ENCODE measurements at regions not wholly inside any gene's neighbourhood (a gene's known extent, or its start where the extent isn't known, plus 50 kb on each side); places are given as distances from the start of the nearest gene placed in this dataset.

GRCh38 chr6:71727632-71728294 is 158.6 kb upstream of the RIMS1 start:
- FAIRE-seq (no peak), DNase-seq (peak in 1 of 2 donors; percentile 14)
- Histone ChIP-seq H3K4me1 (ENCODE audit: control insufficient read depth in 3 of 3, insufficient read depth in 2 of 3, low read depth in 1 of 3, low read length in 2 of 3) (peaks cover 0 to 10% (median 0%) of the 10 kb centered on the region in 3 donors), H3K4me3 (ENCODE audit: low read depth in 1 of 3, low read length in 3 of 3) (no peak overlapping the region), H3K27me3 (ENCODE audit: control insufficient read depth in 3 of 3, insufficient read depth in 3 of 3, low read length in 3 of 3) (no peaks in the 10 kb centered on the region), H3K9me3 (ENCODE audit: control insufficient read depth in 2 of 2, insufficient read depth in 1 of 2, low read depth in 1 of 2, low read length in 1 of 2) (no peaks in the 10 kb centered on the region), H3K36me3 (ENCODE audit: control insufficient read depth in 3 of 3, insufficient read depth in 2 of 3, low read depth in 1 of 3, low read length in 3 of 3) (no peaks in the 10 kb centered on the region), H3K27ac (ENCODE audit: low read depth in 1 of 3, low read length in 2 of 3) (no peak overlapping the region)
- 26 to 45% (median 44%) methylated on average over 2 of the region's 2 CpGs for WGBS, 3 donors

GRCh38 chr6:71730284-71730683 is 156.1 kb upstream of the RIMS1 start:
- Histone ChIP-seq H3K27me3 (ENCODE audit: control insufficient read depth in 3 of 3, insufficient read depth in 3 of 3, low read length in 3 of 3) (no peaks in the 10 kb centered on the region), H3K4me1 (ENCODE audit: control insufficient read depth in 3 of 3, insufficient read depth in 2 of 3, low read depth in 1 of 3, low read length in 2 of 3) (peaks cover 0 to 3% (median 0%) of the 10 kb centered on the region in 3 donors), H3K36me3 (ENCODE audit: control insufficient read depth in 3 of 3, insufficient read depth in 2 of 3, low read depth in 1 of 3, low read length in 3 of 3) (no peaks in the 10 kb centered on the region), H3K27ac (ENCODE audit: low read depth in 1 of 3, low read length in 2 of 3) (no peak overlapping the region), H3K4me3 (ENCODE audit: low read depth in 1 of 3, low read length in 3 of 3) (no peak overlapping the region), H3K9me3 (ENCODE audit: control insufficient read depth in 2 of 2, insufficient read depth in 1 of 2, low read depth in 1 of 2, low read length in 1 of 2) (no peaks in the 10 kb centered on the region)
- FAIRE-seq = no peak
- DNase-seq = no peak
- WGBS, 3 donors = 75 to 89% (median 85%) methylated on average over 3 of the region's 3 CpGs

GRCh38 chr6:71733970-71734899 is 152.1 kb upstream of the RIMS1 start:
- Histone ChIP-seq H3K27me3 (ENCODE audit: control insufficient read depth in 3 of 3, insufficient read depth in 3 of 3, low read length in 3 of 3) (no peaks in the 10 kb centered on the region), H3K4me1 (ENCODE audit: control insufficient read depth in 3 of 3, insufficient read depth in 2 of 3, low read depth in 1 of 3, low read length in 2 of 3) (no peaks in the 10 kb centered on the region), H3K36me3 (ENCODE audit: control insufficient read depth in 3 of 3, insufficient read depth in 2 of 3, low read depth in 1 of 3, low read length in 3 of 3) (no peaks in the 10 kb centered on the region), H3K4me3 (ENCODE audit: low read depth in 1 of 3, low read length in 3 of 3) (no peak overlapping the region), H3K27ac (ENCODE audit: low read depth in 1 of 3, low read length in 2 of 3) (no peak overlapping the region), H3K9me3 (ENCODE audit: control insufficient read depth in 2 of 2, insufficient read depth in 1 of 2, low read depth in 1 of 2, low read length in 1 of 2) (no peaks in the 10 kb centered on the region)
- WGBS, 3 donors = 38 to 54% (median 50%) methylated on average over 1 of the region's 1 CpG
- FAIRE-seq (no peak), DNase-seq (no peak)

DNA sequence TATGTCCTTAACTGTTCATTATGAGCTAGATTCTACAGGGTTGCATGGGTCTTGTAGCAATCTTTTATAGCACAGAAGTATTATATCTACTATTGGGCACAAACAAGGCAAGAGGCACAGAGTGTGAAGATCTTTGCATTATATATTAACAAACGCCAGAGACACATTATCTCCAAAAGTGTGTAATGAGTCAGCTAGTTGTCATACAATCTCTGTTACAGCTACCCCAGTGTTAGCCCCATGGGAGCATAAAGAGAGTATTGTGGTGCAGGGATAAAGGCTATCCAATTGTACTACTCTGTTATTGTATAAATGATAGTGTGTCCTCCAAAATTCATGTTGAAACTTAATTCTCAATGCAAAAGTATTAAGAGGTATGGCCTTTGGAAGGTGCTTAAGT is 148.4 kb upstream of the RIMS1 start:
- H3K36me3 ChIP-seq (ENCODE audit: control insufficient read depth in 3 of 3, insufficient read depth in 2 of 3, low read depth in 1 of 3, low read length in 3 of 3) = no peaks in the 10 kb centered on the region
- H3K4me1 ChIP-seq (ENCODE audit: control insufficient read depth in 3 of 3, insufficient read depth in 2 of 3, low read depth in 1 of 3, low read length in 2 of 3) = peaks cover 0 to 3% (median 0%) of the 10 kb centered on the region in 3 donors
- no peaks in the 10 kb centered on the region for H3K27me3 ChIP-seq (ENCODE audit: control insufficient read depth in 3 of 3, insufficient read depth in 3 of 3, low read length in 3 of 3)
- no peaks in the 10 kb centered on the region for H3K9me3 ChIP-seq (ENCODE audit: control insufficient read depth in 2 of 2, insufficient read depth in 1 of 2, low read depth in 1 of 2, low read length in 1 of 2)
- no peak overlapping the region for H3K4me3 ChIP-seq (ENCODE audit: low read depth in 1 of 3, low read length in 3 of 3)
- no peak for DNase-seq
- 58 to 73% (median 61%) methylated on average over 1 of the region's 1 CpG for WGBS, 3 donors
- FAIRE-seq = no peak
- no peak overlapping the region for H3K27ac ChIP-seq (ENCODE audit: low read depth in 1 of 3, low read length in 2 of 3)

- peaks cover 0 to 3% (median 0%) of the 10 kb centered on the region in 3 donors for H3K4me1 ChIP-seq (ENCODE audit: control insufficient read depth in 3 of 3, insufficient read depth in 2 of 3, low read depth in 1 of 3, low read length in 2 of 3)
- 53 to 60% (median 55%) methylated on average over 5 of the region's 5 CpGs for WGBS, 3 donors
- no peaks in the 10 kb centered on the region for H3K9me3 ChIP-seq (ENCODE audit: control insufficient read depth in 2 of 2, insufficient read depth in 1 of 2, low read depth in 1 of 2, low read length in 1 of 2)
- H3K27ac ChIP-seq (ENCODE audit: low read depth in 1 of 3, low read length in 2 of 3) = no peak overlapping the region
- H3K4me3 ChIP-seq (ENCODE audit: low read depth in 1 of 3, low read length in 3 of 3) = no peak overlapping the region
- no peak for FAIRE-seq
- no peaks in the 10 kb centered on the region for H3K27me3 ChIP-seq (ENCODE audit: control insufficient read depth in 3 of 3, insufficient read depth in 3 of 3, low read length in 3 of 3)
- DNase-seq = no peak
- no peaks in the 10 kb centered on the region for H3K36me3 ChIP-seq (ENCODE audit: control insufficient read depth in 3 of 3, insufficient read depth in 2 of 3, low read depth in 1 of 3, low read length in 3 of 3)
These were observed 140.8 kb upstream of the RIMS1 start for GRCh38 chr6:71745525-71745924.

- WGBS, 3 donors = 12 to 72% (median 12%) methylated on average over 2 of the region's 2 CpGs
- Histone ChIP-seq H3K27ac (ENCODE audit: low read depth in 1 of 3, low read length in 2 of 3) (peak overlapping the region in 1 of 3 donors; percentile 47), H3K36me3 (ENCODE audit: control insufficient read depth in 3 of 3, insufficient read depth in 2 of 3, low read depth in 1 of 3, low read length in 3 of 3) (no peaks in the 10 kb centered on the region), H3K4me1 (ENCODE audit: control insufficient read depth in 3 of 3, insufficient read depth in 2 of 3, low read depth in 1 of 3, low read length in 2 of 3) (peaks cover 0 to 23% (median 0%) of the 10 kb centered on the region in 3 donors), H3K4me3 (ENCODE audit: low read depth in 1 of 3, low read length in 3 of 3) (no peak overlapping the region), H3K27me3 (ENCODE audit: control insufficient read depth in 3 of 3, insufficient read depth in 3 of 3, low read length in 3 of 3) (no peaks in the 10 kb centered on the region), H3K9me3 (ENCODE audit: control insufficient read depth in 2 of 2, insufficient read depth in 1 of 2, low read depth in 1 of 2, low read length in 1 of 2) (no peaks in the 10 kb centered on the region)
- FAIRE-seq = no peak
- DNase-seq = peak in 1 of 2 donors; percentile 71
These were observed 120.1 kb upstream of the RIMS1 start for GRCh38 chr6:71766146-71766760.

DNA sequence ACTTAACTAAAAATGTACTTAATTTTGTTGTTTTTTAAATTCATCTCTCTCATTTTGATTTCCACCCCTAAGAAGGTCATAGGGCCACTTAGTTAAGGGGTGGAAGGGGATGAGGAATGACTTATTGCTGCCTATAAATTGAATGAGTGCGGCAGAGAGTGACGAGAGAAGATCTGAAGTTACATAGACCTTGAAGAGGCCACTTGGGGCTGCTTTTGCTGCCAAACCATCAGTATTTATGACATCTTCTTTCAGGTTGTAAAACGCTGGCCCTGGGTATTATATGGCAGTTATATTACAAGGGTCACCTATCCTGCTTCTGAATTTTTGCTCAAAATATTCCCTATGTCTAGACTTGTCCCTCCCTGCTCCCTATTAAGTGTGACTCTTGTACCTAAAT is 119.6 kb upstream of the RIMS1 start:
- no peak overlapping the region for H3K4me3 ChIP-seq (ENCODE audit: low read depth in 1 of 3, low read length in 3 of 3)
- WGBS, 3 donors = 9 to 27% (median 12%) methylated on average over 3 of the region's 3 CpGs
- FAIRE-seq (no peak), DNase-seq (no peak)
- H3K4me1 ChIP-seq (ENCODE audit: control insufficient read depth in 3 of 3, insufficient read depth in 2 of 3, low read depth in 1 of 3, low read length in 2 of 3) = peaks cover 0 to 23% (median 0%) of the 10 kb centered on the region in 3 donors
- no peaks in the 10 kb centered on the region for H3K36me3 ChIP-seq (ENCODE audit: control insufficient read depth in 3 of 3, insufficient read depth in 2 of 3, low read depth in 1 of 3, low read length in 3 of 3)
- H3K9me3 ChIP-seq (ENCODE audit: control insufficient read depth in 2 of 2, insufficient read depth in 1 of 2, low read depth in 1 of 2, low read length in 1 of 2) = no peaks in the 10 kb centered on the region
- H3K27me3 ChIP-seq (ENCODE audit: control insufficient read depth in 3 of 3, insufficient read depth in 3 of 3, low read length in 3 of 3) = no peaks in the 10 kb centered on the region
- H3K27ac ChIP-seq (ENCODE audit: low read depth in 1 of 3, low read length in 2 of 3) = peak overlapping the region in 1 of 3 donors; percentile 15

- Histone ChIP-seq H3K36me3 (ENCODE audit: control insufficient read depth in 3 of 3, insufficient read depth in 2 of 3, low read depth in 1 of 3, low read length in 3 of 3) (no peaks in the 10 kb centered on the region), H3K27me3 (ENCODE audit: control insufficient read depth in 3 of 3, insufficient read depth in 3 of 3, low read length in 3 of 3) (no peaks in the 10 kb centered on the region), H3K4me1 (ENCODE audit: control insufficient read depth in 3 of 3, insufficient read depth in 2 of 3, low read depth in 1 of 3, low read length in 2 of 3) (peaks cover 0 to 23% (median 0%) of the 10 kb centered on the region in 3 donors), H3K9me3 (ENCODE audit: control insufficient read depth in 2 of 2, insufficient read depth in 1 of 2, low read depth in 1 of 2, low read length in 1 of 2) (no peaks in the 10 kb centered on the region), H3K27ac (ENCODE audit: low read depth in 1 of 3, low read length in 2 of 3) (no peak overlapping the region), H3K4me3 (ENCODE audit: low read depth in 1 of 3, low read length in 3 of 3) (no peak overlapping the region)
- FAIRE-seq (no peak), DNase-seq (no peak)
- WGBS, 3 donors = 15 to 24% (median 20%) methylated on average over 1 of the region's 1 CpG
These were observed 118.0 kb upstream of the RIMS1 start for GRCh38 chr6:71768356-71768755.
